ENCODE measurements at regions not wholly inside any gene's neighbourhood (a gene's known extent, or its start where the extent isn't known, plus 50 kb on each side); places are given as distances from the start of the nearest gene placed in this dataset.
"Not testable (repeated sequence)": the region's sequence is repeated elsewhere in the genome, so short reads cannot be mapped to it uniquely, and the experiment has no call there.

DNA sequence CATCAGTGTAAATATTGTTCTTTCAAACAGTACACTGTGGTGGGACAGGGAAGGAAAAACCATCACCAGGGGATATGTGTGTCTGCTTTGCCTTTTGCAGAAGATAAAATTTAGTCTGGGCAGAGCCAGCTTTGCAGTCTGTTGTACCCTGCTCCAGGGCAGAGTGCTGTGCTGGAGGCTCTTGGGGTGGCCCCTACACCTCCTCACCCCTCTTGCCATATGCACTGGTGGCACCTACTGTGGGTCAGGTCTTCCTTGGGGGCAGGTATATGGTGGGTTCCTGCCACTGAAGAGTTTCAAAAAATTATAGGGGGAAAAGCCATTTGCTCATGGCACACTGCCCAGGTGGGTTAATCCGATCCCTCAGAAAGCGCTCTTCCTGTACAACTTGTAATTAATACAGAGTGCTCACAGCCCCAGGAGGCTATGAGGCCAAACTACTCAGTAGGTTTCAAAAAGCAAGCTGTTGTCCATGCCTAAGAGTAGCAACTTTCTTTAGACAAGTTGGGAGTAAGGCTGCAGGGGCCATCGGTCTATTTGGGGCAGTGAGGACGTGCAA lies 112.7 kb upstream of the BMPER start:
- DNase-seq, result no peak

DNA sequence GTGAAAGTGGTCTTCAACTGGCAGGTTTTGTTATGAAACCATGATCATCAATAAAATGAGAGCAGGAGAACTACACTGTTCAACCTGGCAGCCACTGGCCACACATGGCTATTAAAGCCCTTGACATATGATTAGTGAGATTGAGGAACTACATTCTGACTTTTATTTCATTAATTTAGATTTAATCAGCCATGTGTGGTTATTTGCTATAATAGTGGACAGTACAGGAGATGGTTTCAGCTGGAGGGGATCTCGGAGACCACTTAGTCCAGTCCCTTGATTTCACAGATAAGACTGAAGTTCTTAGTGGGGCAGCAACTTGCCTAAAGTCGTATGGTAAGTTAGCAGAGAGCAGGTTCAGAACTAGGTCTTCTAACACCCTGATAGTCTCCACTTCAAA lies 111.7 kb upstream of the BMPER start:
- no peak for DNase-seq

DNA sequence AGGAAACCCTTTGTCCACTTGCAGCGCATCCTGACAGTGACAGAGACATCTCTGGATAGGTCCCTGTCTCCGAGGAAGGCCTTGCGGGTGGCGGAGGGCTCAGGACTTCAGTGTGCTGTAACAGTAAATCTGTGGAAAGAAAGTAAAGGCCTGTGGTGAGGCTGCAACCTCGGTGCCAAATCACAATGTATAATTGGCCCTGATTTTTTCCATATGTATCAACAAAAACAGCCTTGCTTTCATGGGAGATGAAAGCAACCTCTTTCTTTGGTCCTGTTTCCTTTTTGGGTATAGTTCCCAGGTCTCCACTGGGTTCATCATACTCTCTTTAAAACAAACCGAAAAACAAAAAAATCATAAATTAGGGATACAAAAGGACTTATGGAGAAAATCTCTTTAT lies 110.9 kb upstream of the BMPER start:
- DNase-seq, result no peak

DNA sequence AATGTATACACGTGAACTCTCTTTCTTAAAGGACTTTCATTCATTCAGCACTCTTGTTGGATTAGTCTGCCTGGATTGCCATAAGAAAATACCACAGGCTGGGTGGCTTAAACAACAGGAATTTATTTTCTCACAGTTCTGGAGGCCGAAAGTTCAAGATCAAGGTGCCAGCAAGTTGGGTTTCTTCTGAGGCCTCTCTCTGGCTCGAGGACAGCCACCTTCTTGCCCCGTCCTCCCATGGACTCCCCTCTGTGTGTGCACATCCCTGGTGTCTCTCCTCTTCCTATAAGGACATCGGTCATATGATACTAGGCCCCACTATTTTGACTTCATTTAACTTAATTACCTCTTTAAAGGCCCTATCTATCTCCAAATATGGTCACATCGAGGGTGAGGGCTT lies 110.4 kb upstream of the BMPER start:
- DNase-seq, result no peak

DNA sequence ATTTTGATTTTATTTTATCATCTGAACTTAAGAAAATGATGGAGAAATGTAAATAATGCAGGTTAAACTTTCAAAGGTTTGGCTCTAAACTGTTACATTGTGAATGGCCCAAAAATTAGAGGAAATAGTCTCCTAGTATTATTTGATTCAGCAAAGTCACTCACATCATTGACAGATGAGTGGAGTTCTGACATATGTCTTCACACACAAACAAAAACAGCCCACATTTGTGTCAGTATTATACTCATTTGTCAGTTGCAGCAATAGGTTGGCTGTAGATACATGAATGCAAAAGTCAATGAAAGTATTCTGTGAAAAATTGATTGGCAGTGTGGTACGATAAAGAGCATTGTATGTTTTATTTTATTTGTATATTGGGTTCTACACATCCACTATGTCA lies 108.8 kb upstream of the BMPER start:
- no peak for DNase-seq

DNA sequence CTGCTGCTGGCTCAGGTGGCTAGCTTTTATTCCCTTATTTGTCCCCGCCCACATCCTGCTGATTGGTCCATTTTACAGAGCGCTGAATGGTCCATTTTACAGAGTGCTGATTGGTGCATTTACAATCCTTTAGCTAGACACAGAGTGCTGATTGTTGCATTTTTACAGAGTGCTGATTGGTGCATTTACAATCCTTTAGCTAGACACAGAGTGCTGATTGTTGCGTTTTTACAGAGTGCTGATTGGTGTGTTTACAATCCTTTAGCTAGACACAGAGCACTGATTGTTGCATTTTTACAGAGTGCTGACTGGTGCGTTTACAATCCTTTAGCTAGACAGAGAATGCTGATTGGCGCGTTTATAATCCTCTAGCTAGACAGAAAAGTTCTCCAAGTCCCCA lies 107.8 kb upstream of the BMPER start:
- not testable (repeated sequence) for DNase-seq

DNA sequence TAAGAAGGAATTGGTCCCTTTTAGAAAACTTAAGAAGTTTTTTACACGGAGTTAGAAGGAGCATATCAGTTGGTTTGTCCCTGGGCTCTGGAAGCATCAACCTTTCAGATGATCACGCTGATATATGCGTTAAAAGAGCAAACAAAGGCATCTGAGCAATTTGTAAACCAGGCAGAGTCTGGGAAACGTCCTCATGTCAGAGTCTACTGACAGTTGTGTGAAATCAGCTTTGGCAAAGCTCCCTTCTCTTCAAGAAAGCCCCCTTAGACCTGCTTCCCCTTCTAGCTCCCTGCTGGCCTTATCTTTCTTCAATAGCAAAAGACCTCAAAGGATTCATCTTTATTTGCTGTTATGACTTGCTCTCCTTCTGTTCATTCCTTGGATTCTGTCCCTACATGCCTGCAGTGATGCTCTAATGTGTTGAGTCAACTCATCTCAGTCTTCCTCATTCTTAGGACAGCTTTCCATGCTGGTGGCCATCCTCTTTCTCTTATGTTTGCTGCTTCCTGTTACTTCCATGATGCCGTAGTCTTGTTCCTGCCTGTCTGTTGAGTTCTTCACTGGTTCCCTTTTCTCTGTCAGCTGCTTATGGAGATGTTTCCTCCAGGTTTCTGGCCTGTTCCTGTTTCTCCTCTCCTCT lies 106.5 kb upstream of the BMPER start:
- DNase-seq, result no peak

DNA sequence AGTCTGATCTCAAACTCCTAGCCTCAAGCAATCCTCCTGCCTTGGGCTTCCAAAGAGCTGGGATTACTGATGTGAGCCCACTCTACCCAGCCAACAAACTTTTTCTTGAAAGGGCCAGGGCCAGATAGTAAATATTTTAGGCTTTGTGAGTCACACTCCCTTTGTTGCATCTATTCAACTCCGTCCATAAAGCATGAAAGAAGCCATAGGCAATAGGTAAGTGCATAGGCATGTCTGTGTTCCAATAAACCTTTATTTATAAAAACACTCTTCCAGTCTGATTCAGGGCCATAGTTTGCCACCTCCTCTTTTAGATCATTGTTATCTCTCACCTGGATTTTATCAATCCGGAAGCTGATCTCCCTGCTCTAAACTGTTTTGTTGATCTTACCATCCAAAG lies 105.6 kb upstream of the BMPER start:
- no peak for DNase-seq

DNA sequence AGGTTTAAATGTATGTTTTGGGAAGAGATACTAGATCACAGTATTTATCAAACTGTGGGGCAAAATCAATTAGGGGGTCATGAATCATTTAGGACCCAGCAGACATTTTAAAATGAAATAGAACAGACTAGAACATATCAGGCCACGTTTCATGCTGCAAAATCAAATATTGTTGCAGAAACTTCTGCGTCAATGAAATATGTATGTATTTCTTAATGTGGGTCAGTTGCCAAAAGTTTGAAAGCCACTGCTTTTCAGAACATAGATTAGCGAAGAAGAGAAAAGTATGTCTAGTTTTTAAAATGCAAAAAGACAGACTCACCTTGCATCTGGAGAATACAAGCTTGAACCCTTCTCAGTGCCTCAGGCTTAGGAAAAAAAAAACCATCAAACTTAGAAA lies 102.7 kb upstream of the BMPER start:
- no peak for DNase-seq

DNA sequence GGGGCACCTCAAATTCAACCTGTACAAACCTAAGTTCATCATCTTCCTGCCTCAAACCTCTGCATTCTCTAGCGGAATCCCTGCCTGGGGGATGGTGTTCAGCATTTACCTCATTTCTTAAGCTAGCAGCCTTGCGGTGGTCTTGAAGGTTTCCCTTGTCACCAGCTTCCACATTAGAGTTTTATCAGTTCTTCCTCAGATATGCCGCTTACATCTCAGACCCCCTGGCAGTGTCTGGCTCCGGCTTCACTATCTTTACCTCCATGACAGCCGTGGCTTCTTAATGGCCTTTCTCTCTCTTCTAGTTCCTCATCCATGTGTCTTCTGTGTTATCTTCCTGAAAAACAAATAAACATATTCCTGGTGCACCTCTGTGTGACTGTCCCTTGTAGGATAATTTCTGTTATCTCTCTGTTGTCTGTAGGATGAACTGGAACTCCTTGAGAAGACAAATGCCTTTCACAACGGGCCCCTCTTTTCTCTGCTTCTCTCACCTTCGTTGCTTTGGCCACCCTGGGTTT lies 101.1 kb upstream of the BMPER start:
- no peak for DNase-seq

DNA sequence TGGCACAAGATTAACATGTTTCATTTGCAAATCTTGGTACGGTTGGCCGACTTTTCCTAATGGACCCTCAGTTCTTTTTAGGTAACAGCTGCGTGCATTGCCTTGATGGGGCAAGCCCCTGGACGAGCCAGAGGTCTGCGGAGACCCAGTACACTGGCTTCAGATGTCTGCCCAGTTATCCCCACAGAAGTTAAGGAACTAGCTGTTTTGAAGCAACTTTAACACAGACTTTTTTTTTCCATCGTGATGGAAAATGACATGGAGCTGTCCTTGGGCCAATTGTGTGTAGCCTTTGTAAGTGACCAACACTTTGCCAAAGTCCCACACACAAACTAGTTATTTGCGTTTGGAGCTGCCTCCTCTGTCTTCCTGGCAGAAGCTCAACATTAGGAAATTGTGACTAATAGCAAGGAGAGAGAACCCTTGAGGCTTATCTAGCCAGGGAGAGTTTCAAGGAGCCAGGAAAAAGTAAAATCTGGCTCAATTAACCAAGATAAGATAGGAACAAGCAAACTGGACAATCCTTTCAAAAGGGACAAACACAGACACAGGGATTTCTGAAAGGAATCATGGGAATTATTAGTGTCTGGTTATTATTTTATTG lies 99.6 kb upstream of the BMPER start:
- no peak for DNase-seq

DNA sequence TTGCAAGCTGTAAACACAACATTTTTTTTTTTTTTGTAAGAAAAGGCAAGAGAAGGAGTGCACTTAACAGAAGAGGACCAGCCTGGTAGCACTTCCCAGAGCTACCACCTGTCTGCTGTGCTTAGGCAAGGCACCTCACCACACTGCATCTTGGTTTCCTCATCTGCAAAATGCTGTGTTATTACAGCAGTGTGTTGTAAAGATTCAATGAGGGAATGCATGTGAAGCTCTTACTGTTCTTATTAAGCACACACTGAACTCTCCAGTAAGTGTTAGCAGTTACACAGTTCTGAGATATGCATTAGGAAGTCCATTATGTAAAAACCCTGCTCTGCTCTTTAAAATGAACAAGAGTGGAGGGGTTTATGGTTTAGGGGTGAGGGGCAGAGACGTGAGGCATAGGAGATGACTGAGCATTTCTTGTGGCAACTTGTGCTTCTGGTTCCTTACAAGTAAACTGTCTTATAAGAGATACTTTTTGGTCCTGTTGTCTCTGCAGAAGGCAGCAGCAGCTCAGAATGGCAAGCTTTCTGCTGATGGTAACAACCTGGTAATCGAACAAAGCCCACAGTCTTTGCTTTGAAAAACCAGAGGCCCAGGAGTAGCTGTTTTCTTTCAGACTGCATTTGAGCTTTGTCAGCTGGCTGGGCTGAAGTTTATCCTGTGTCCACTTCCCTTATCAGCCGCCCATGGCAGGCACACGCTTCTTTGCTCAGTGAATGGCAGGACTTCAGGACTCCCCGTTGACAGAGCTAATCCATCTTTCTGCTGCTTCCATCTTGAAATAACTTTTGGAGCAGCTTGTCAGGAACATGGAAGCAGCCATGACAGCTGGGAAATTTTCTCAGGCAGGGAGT lies 98.8 kb upstream of the BMPER start:
- no peak for DNase-seq

DNA sequence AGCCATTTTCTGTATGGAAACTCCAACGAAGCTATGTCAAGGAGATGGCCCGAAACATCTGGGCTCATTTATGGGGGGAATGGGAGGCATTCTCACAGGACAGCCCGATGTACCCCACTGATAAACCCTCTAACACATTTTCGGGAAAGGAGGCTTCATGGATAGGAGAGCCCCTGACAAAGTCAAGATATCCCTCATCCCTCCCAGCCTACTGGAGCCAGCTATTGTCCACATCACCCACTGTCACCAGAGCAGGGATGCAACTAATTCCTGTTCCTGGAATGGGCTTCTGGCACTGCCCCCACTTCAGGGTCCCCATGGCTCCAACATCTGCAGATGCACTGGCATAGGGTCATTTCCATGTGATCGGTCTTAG lies 98.2 kb upstream of the BMPER start:
- no peak for DNase-seq

DNA sequence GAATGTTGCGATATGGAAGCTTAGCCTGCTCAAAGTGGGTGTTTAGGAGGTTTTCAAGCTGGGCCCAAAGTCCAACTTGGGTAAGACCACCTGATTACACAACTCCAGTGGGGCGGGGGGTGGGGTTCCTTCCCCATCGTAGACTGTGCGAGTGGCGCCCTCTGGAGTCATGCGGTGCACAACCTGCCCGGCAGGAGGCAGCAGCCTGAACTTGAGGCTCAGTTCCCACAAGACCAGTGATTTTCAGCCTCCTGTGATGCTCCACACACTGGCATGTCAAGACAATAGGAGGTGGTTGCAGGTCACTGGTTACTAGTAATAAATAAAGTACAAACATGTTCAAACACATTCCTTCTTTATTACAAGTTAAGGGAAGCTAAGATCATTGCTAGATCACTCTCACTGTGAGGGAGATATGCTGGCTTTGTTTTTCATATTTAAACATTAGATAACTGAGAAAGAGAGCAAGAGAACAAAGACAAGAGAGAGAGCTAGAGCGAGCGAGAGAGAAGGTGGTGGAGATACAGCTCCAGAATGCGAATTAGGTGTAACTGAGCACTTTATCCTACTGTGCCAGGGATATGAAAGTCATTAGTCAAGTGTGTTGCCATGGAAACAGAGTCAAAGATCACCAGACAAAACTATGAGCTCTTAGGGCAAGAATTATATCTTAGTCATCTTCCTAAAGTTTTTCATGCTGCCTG lies 97.4 kb upstream of the BMPER start:
- DNase-seq, result no peak

DNA sequence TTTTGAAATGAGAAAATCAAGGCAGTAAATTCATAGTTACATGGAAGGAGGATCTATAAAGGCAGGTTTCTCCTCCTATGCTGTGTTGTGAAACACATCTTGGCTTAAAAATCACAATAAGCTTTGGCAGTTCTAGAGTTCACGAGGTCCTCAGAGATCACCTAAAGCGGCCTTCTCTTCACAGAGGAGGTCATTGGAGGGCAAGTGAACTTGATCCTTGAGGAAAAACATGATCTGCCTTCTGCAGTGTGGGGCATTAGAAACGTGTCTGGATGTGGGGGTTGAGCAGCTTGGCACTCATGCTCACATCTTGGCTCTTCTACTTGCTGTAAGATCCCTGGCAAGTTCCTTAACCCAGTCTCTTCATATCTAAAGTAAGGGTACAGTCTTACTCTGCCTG lies 96.1 kb upstream of the BMPER start:
- no peak for DNase-seq

DNA sequence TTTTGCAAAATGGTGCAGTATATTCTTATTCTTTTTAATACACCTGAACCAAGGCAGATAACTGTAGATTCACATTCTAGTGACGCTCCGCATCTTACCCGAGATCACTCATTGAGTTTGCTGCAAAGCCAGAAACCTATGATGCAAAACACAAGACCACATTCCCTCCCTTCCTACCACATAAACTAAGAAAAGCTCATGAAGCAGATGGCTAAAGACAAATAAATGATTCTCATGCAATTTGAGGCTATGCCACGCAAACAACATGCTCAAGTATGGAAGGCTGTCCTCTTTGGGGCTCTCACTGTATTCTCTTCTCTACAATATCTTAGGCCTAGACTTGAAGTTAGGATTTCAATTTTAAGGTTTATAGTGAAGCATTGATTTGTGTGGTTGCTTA lies 95.0 kb upstream of the BMPER start:
- no peak for DNase-seq

DNA sequence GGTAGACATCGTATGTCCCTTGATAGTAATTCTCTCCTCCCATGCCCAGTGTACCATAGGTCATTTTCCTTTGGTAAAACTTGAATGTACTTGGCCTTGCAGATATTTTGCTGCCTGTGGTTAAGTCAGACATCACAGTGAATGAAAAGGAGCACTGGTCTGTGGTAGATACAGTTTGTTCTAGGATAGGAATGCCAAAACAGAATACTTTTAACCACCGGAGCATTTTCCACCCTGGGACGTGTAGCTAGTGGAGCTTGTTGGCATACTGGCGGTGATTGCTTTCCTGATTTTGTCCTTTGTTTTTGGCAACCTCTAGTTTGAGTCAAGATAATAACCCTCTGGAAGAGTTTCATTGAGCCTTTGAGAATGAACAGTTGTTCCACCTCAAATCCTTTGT lies 92.0 kb upstream of the BMPER start:
- DNase-seq, result no peak

DNA sequence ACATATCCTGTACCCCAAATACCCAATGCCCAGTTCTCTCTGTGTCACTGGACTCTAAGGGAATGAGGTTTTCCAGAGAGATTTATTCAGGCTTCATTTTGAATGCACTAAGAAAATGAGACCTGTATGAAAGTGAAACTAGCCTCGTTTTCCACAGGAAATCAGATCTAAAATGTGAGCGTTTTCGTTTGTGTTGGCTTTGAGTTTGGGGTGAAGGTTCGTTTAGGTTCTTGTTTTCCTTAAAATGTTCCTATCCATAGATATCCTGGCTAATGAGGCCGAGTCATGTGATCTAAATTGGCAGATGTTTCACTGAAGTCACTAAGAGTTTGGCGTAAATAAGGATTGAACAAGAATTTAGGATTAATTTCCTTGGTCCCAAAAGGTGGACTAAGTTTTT lies 90.9 kb upstream of the BMPER start:
- DNase-seq, result no peak

DNA sequence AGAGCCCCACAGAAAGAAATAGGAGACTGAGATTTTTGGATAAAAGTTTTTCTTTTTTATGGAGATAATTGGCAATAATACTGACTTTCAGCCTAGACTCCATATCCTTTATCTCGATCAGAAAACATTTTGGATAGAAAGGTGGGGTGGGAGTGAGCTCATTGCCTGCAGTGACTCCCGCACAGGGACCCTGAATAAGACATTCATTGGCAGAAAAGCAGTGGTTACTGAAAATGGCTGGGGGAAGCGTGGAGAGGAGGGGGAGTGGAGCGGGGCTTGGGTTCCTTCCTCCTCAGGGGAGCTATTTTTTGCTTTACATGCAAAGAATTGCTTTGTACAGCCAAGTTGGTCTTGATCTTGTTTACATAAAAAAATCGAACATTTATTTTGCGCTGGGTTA lies 90.4 kb upstream of the BMPER start:
- no peak for DNase-seq

DNA sequence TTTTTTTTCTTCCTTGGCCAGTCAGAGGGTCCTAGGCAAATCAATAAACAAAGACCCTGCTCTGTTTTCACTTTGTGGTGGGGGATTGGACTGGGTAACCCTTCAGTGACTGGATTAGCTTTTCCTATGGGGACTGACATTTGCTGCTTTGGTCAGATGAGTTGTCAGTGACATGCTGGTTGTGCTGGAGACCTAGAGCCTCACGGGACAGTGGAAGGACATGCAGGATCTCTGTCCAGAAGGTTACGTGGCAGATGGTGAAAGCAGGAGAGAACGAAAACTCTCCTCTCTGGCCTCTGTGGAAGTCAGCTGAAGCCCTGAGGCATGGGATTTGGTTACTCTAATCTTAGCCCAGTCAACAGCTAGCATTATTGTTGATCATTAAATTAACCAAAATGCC lies 90.0 kb upstream of the BMPER start:
- DNase-seq, result no peak

DNA sequence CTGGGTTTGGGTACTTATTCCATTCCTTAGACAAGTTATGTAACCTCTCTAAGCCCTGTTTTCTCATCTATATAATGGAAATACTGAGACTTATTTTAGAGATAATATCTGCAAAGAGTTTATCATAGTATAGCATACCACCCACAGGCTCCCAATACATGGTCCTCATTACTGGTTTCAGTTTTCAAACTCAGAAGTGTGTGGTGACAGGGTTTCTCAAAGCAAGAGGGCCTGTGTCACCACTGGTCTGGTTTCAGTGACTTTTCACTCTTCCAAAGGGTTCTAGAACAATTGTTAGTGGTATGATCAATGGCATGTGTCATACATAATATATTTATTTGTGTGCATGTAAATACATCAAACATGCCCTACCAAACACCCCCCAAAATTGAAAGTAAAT lies 89.2 kb upstream of the BMPER start:
- no peak for DNase-seq

DNA sequence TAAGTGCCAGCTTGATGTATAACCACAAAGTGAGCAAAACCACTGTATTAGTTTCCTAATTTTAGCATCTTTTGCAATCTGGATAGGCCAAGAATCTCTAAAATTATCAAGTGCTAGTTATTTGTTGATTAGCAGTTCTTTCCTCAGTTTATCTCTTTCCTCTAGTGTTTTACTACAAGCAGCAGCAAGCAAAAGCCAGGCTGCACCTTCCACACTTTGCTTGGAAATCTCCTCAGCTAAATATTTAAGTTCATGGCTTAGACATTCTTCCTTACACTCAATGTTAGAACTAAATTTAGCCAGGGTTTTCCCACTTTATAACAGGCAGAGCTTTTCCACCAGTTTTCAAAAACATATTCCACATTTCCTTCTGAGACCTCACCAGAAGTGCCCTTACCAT lies 85.7 kb upstream of the BMPER start:
- no peak for DNase-seq

DNA sequence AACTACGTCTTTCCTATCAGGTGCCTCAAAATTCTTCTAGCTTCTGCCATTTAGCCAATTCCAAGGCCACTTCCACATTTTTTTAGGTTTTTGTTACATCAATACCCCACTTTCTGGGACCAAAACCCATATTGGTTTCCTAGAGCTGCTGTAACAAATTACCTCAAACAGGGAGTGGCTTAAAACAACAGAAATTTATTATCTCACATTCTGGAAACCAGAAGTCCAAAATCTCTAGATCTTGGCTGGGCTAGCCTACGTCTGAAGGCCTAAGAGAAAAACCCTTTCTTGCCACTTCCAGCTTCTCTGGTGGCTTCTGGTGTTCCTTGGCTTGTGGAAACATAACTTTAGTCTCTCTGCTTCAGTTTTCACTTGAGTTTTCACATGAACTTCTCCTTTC lies 85.1 kb upstream of the BMPER start:
- no peak for DNase-seq

Measured in DMS79 treated with DMSO at 0.1 percent for 48 hours (cell line).